Loucy (cell line): ENCODE measurements at regions not wholly inside any gene's neighbourhood (a gene's known extent, or its start where the extent isn't known, plus 50 kb on each side); places are given as distances from the start of the nearest gene placed in this dataset.
"Not testable (repeated sequence)": the region's sequence is repeated elsewhere in the genome, so short reads cannot be mapped to it uniquely, and the experiment has no call there.

Experiments used
- H2AFZ ChIP-seq: fragments of 200-600 bp; sonication (generic); 2 replicates; pipeline ENCODE4 v1.6.0; 2016; ENCODE audit warnings: antibody characterized with exemption, mild to moderate bottlenecking, low read length, moderate library complexity
- H3F3A ChIP-seq: fragments of 200-600 bp; 2 replicates; pipeline ENCODE4 v1.6.0; 2016; ENCODE audit warnings: antibody characterized with exemption, low read depth, mild to moderate bottlenecking
- H3K27me3 ChIP-seq: fragments of 200-600 bp; sonication (generic); 2 replicates; pipeline ENCODE4 v1.6.1; 2014; ENCODE audit warnings: low read length, mild to moderate bottlenecking; ENCODE audit not compliant: insufficient read depth, poor library complexity, severe bottlenecking
- H3K36me3 ChIP-seq: fragments of 200-600 bp; sonication (generic); 2 replicates; pipeline ENCODE4 v1.6.1; 2016; ENCODE audit warnings: low read length; ENCODE audit not compliant: insufficient read depth
- H3K4me1 ChIP-seq: fragments of 200-600 bp; sonication (generic); 2 replicates; pipeline ENCODE4 v1.5.1; 2014; ENCODE audit warnings: low read length, mild to moderate bottlenecking; ENCODE audit not compliant: insufficient read depth, poor library complexity, severe bottlenecking
- H3K4me2 ChIP-seq: fragments of 200-600 bp; sonication (generic); 2 replicates; pipeline ENCODE4 v1.6.0; 2014; ENCODE audit warnings: antibody characterized with exemption, low read length, low read depth, mild to moderate bottlenecking; ENCODE audit not compliant: poor library complexity, severe bottlenecking
- H3K4me3 ChIP-seq: fragments of 200-600 bp; sonication (generic); 2 replicates; pipeline ENCODE4 v1.5.1; 2014; ENCODE audit warnings: low read length, mild to moderate bottlenecking, mixed read lengths; ENCODE audit not compliant: poor library complexity, severe bottlenecking
- H3K79me2 ChIP-seq: fragments of 200-600 bp; sonication (generic); 2 replicates; pipeline ENCODE4 v1.6.1; 2014; ENCODE audit warnings: low read length; ENCODE audit not compliant: insufficient read depth
- H3K9ac ChIP-seq: fragments of 200-600 bp; sonication (generic); 2 replicates; pipeline ENCODE4 v1.6.0; 2014; ENCODE audit warnings: mild to moderate bottlenecking, low read depth, low read length, moderate library complexity; ENCODE audit not compliant: poor library complexity, severe bottlenecking
- H3K9me2 ChIP-seq: fragments of 200-600 bp; sonication (generic); replicated peaks from 2 replicates; pipeline ENCODE4 v1.6.1; 2016; ENCODE audit warnings: low read depth, low read length, mixed read lengths
- H3K9me3 ChIP-seq: fragments of 200-600 bp; sonication (generic); 2 replicates; pipeline ENCODE4 v1.6.1; 2014; ENCODE audit warnings: mild to moderate bottlenecking, antibody characterized with exemption, low read length, low read depth; ENCODE audit not compliant: insufficient read depth
- H4K20me1 ChIP-seq: fragments of 200-600 bp; sonication (generic); 2 replicates; pipeline ENCODE4 v1.6.0; 2014; ENCODE audit warnings: antibody characterized with exemption, low read length, mild to moderate bottlenecking; ENCODE audit not compliant: insufficient read depth, poor library complexity, severe bottlenecking
- CTCF ChIP-seq: fragments of 200-600 bp; sonication (generic); conservative IDR thresholded peaks from 2 replicates; pipeline ENCODE4 v1.5.1; 2014; ENCODE audit warnings: mild to moderate bottlenecking, antibody characterized with exemption, low read length
- EZH2phosphoT487 ChIP-seq: fragments of 200-600 bp; IDR thresholded peaks from 2 replicates; pipeline ENCODE4 v1.6.1; 2018; ENCODE audit warnings: antibody characterized with exemption, mild to moderate bottlenecking, moderate library complexity, borderline replicate concordance

- H3K27me3 ChIP-seq, result no peaks in the 10 kb centered on the region
- H3K9me2 ChIP-seq, result no peaks in the 10 kb centered on the region
- no peaks in the 10 kb centered on the region for H4K20me1 ChIP-seq
- peaks cover 21% of the 10 kb centered on the region for H3K4me1 ChIP-seq
- H3K79me2 ChIP-seq, result no peaks in the 10 kb centered on the region
- peak overlapping the region; percentile 33 for H3K4me2 ChIP-seq
- H3K4me3 ChIP-seq, result no peak overlapping the region
- no peaks in the 10 kb centered on the region for H3K9me3 ChIP-seq
- no peak overlapping the region for H3K9ac ChIP-seq
- TF ChIP-seq EZH2phosphoT487 (no peak), CTCF (no peak)
- peaks cover 24% of the 10 kb centered on the region; the same call in 1 of the 2 replicates for H3K36me3 ChIP-seq
- no peaks in the 10 kb centered on the region for H3F3A ChIP-seq
- H2AFZ ChIP-seq, result no peak overlapping the region
These were observed 184.0 kb downstream of the UTRN start for GRCh38 chr6:144469144-144469575.

- Histone ChIP-seq H3K36me3 (peaks cover 25% of the 10 kb centered on the region; the same call in 1 of the 2 replicates), H3K4me1 (peaks cover 21% of the 10 kb centered on the region)
- H3K79me2 ChIP-seq, H2AFZ ChIP-seq, H3K4me2 ChIP-seq, H3K9me2 ChIP-seq, H3K9me3 ChIP-seq, H3K27me3 ChIP-seq, H3F3A ChIP-seq, H3K9ac ChIP-seq, H4K20me1 ChIP-seq, H3K4me3 ChIP-seq: not testable (repeated sequence)
These were observed 185.1 kb downstream of the UTRN start for GRCh38 chr6:144470201-144470600.

- TF ChIP-seq CTCF, result no peak
- H3K36me3 ChIP-seq, result peaks cover 40% of the 10 kb centered on the region; the same call in 1 of the 2 replicates
These were observed 186.9 kb downstream of the UTRN start for GRCh38 chr6:144471986-144472385.

GRCh38 chr6:144474290-144474689, 189.2 kb downstream of the UTRN start:
- no peak for TF ChIP-seq CTCF
- TF ChIP-seq EZH2phosphoT487, result no peak
- H3F3A ChIP-seq, result no peaks in the 10 kb centered on the region
- H3K9me3 ChIP-seq, result no peaks in the 10 kb centered on the region

More at GRCh38 chr6:144471986-144472385, 186.9 kb downstream of the UTRN start:
- H2AFZ ChIP-seq, result no peak overlapping the region
- H3K9me2 ChIP-seq, result no peaks in the 10 kb centered on the region
- no peaks in the 10 kb centered on the region for H3K9me3 ChIP-seq
- H4K20me1 ChIP-seq, result no peaks in the 10 kb centered on the region
- H3K9ac ChIP-seq, result no peak overlapping the region
- no peak overlapping the region for H3K4me2 ChIP-seq
- H3K4me1 ChIP-seq, result peaks cover 21% of the 10 kb centered on the region
- H3K4me3 ChIP-seq, result no peak overlapping the region
- H3K27me3 ChIP-seq, result no peaks in the 10 kb centered on the region
- H3K79me2 ChIP-seq, result no peaks in the 10 kb centered on the region
- no peaks in the 10 kb centered on the region for H3F3A ChIP-seq

More at GRCh38 chr6:144474290-144474689, 189.2 kb downstream of the UTRN start:
- no peaks in the 10 kb centered on the region for H3K9me2 ChIP-seq
- no peaks in the 10 kb centered on the region for H3K79me2 ChIP-seq
- no peak overlapping the region for H2AFZ ChIP-seq
- peaks cover 2% of the 10 kb centered on the region for H3K4me1 ChIP-seq
- H4K20me1 ChIP-seq, result no peaks in the 10 kb centered on the region
- peaks cover 53% of the 10 kb centered on the region; the same call in 1 of the 2 replicates for H3K36me3 ChIP-seq
- no peak overlapping the region for H3K4me2 ChIP-seq
- H3K27me3 ChIP-seq, result no peaks in the 10 kb centered on the region
- no peak overlapping the region for H3K9ac ChIP-seq
- H3K4me3 ChIP-seq, result no peak overlapping the region
